ENCODE measurements at regions not wholly inside any gene's neighbourhood (a gene's known extent, or its start where the extent isn't known, plus 50 kb on each side); places are given as distances from the start of the nearest gene placed in this dataset.
"Not testable (repeated sequence)": the region's sequence is repeated elsewhere in the genome, so short reads cannot be mapped to it uniquely, and the experiment has no call there.

- Histone ChIP-seq H3F3A (ENCODE audit: insufficient read depth, low read depth) (no peaks in the 10 kb centered on the region), H3K9me2 (ENCODE audit: insufficient read depth) (no peaks in the 10 kb centered on the region), H4K20me1 (ENCODE audit: insufficient read depth) (no peaks in the 10 kb centered on the region), H3K4me1 (replicated peaks; ENCODE audit: insufficient read depth) (no peaks in the 10 kb centered on the region), H3K79me2 (ENCODE audit: low read depth) (no peaks in the 10 kb centered on the region), H3K4me2 (no peak overlapping the region), H3K4me3 (no peak overlapping the region), H3K9me3 (ENCODE audit: insufficient read depth, low read depth) (no peaks in the 10 kb centered on the region), H2AFZ (no peak overlapping the region), H3K36me3 (ENCODE audit: low read depth) (no peaks in the 10 kb centered on the region), H3K27me3 (ENCODE audit: insufficient read depth, low read depth) (no peaks in the 10 kb centered on the region), H3K27ac (no peak overlapping the region)
- DNase-seq = no peak
- intact Hi-C loops (cut with micrococcal nuclease; ENCODE audit: unreplicated experiment) = no loop called here
- no TSS peak for BruUV-seq (replicated peaks)
- CTCF ChIA-PET = no interaction called here
- TF ChIP-seq EZH2 (IDR thresholded peaks at IDR 0.05; ENCODE audit: low read depth) (no peak), CTCF (conservative IDR thresholded peaks at IDR 0.05) (no peak)
- POLR2A ChIA-PET (ENCODE audit: unreplicated experiment) = no interaction called here
Measured at GRCh38 chr6:168796106-168796505, 355.1 kb downstream of the SMOC2 start.

GRCh38 chr6:168795611-168796010 is 354.6 kb downstream of the SMOC2 start:
- H3F3A ChIP-seq (ENCODE audit: insufficient read depth, low read depth); H3K27ac ChIP-seq; H3K4me1 ChIP-seq (replicated peaks; ENCODE audit: insufficient read depth); H3K4me3 ChIP-seq; BruUV-seq (replicated peaks); H3K4me2 ChIP-seq; H3K9me3 ChIP-seq (ENCODE audit: insufficient read depth, low read depth); H3K36me3 ChIP-seq (ENCODE audit: low read depth); H2AFZ ChIP-seq; H3K9me2 ChIP-seq (ENCODE audit: insufficient read depth); H3K79me2 ChIP-seq (ENCODE audit: low read depth); CTCF ChIA-PET; H3K27me3 ChIP-seq (ENCODE audit: insufficient read depth, low read depth); POLR2A ChIA-PET (ENCODE audit: unreplicated experiment); intact Hi-C loops (cut with micrococcal nuclease; ENCODE audit: unreplicated experiment); H4K20me1 ChIP-seq (ENCODE audit: insufficient read depth); DNase-seq: not testable (repeated sequence)

GRCh38 chr6:168794491-168794890 is 353.5 kb downstream of the SMOC2 start:
- CTCF ChIA-PET = no interaction called here
- no peak for TF ChIP-seq EZH2 (IDR thresholded peaks at IDR 0.05; ENCODE audit: low read depth)
- no peak for TF ChIP-seq CTCF (conservative IDR thresholded peaks at IDR 0.05)
- intact Hi-C loops (cut with micrococcal nuclease; ENCODE audit: unreplicated experiment) = no loop called here
- Histone ChIP-seq H4K20me1 (ENCODE audit: insufficient read depth) (no peaks in the 10 kb centered on the region), H3K36me3 (ENCODE audit: low read depth) (no peaks in the 10 kb centered on the region), H3K27me3 (ENCODE audit: insufficient read depth, low read depth) (no peaks in the 10 kb centered on the region), H3K4me2 (no peak overlapping the region), H3K4me1 (replicated peaks; ENCODE audit: insufficient read depth) (no peaks in the 10 kb centered on the region), H3F3A (ENCODE audit: insufficient read depth, low read depth) (no peaks in the 10 kb centered on the region), H3K79me2 (ENCODE audit: low read depth) (no peaks in the 10 kb centered on the region), H2AFZ (no peak overlapping the region), H3K9me3 (ENCODE audit: insufficient read depth, low read depth) (no peaks in the 10 kb centered on the region), H3K9me2 (ENCODE audit: insufficient read depth) (no peaks in the 10 kb centered on the region), H3K4me3 (no peak overlapping the region), H3K27ac (no peak overlapping the region)
- BruUV-seq (replicated peaks) = no TSS peak
- no peak for DNase-seq
- POLR2A ChIA-PET (ENCODE audit: unreplicated experiment) = no interaction called here

- no peak overlapping the region for H2AFZ ChIP-seq
- H3K79me2 ChIP-seq (ENCODE audit: low read depth) = no peaks in the 10 kb centered on the region
- CTCF ChIA-PET = no interaction called here
- no peaks in the 10 kb centered on the region for H3F3A ChIP-seq (ENCODE audit: insufficient read depth, low read depth)
- H3K9me3 ChIP-seq (ENCODE audit: insufficient read depth, low read depth) = no peaks in the 10 kb centered on the region
- POLR2A ChIA-PET (ENCODE audit: unreplicated experiment) = no interaction called here
- DNase-seq = no peak
- H3K27me3 ChIP-seq (ENCODE audit: insufficient read depth, low read depth) = no peaks in the 10 kb centered on the region
- no peaks in the 10 kb centered on the region for H3K9me2 ChIP-seq (ENCODE audit: insufficient read depth)
- no peaks in the 10 kb centered on the region for H3K36me3 ChIP-seq (ENCODE audit: low read depth)
- no peak overlapping the region for H3K27ac ChIP-seq
- no peaks in the 10 kb centered on the region for H3K4me1 ChIP-seq (replicated peaks; ENCODE audit: insufficient read depth)
- BruUV-seq (replicated peaks) = no TSS peak
- no peak overlapping the region for H3K4me3 ChIP-seq
- intact Hi-C loops (cut with micrococcal nuclease; ENCODE audit: unreplicated experiment) = no loop called here
- no peak for TF ChIP-seq EZH2 (IDR thresholded peaks at IDR 0.05; ENCODE audit: low read depth)
- H3K4me2 ChIP-seq = no peak overlapping the region
- H4K20me1 ChIP-seq (ENCODE audit: insufficient read depth) = no peaks in the 10 kb centered on the region
Measured at GRCh38 chr6:168793649-168794048, 352.7 kb downstream of the SMOC2 start.
